HepG2 (cell line): ENCODE measurements at regions not wholly inside any gene's neighbourhood (a gene's known extent, or its start where the extent isn't known, plus 50 kb on each side); places are given as distances from the start of the nearest gene placed in this dataset.

Experiments
- ATAC-seq: fragments of 200-7000 bp; cut with Tn5 transposase; 3 replicates; pipeline ENCODE4 v1.9.1; 2020; ENCODE audit warnings: mild to moderate bottlenecking, moderate library complexity
- BruUV-seq: library from RNA; stranded (reverse); fragments of 400-500 nt; replicated peaks from 2 replicates; lab custom pipeline; 2021; lab: Mats Ljungman, UMichigan
- CTCF ChIA-PET: fragments of 300-600 bp; formaldehyde crosslinking; extraction: SDS; loops from one replicate; lab custom pipeline; 2021; ENCODE audit warnings: low total read pairs, inconsistent platforms, low intra/inter-chr PET ratio; lab: Yijun Ruan, JAX
- POLR2A ChIA-PET: fragments of 350-600 bp; sonication (Branson Sonifier 250); formaldehyde crosslinking; loops from one replicate; lab custom pipeline; 2020; ENCODE audit warnings: antibody characterized with exemption, inconsistent platforms; lab: Yijun Ruan, JAX
- DNase-seq: peaks from one replicate; pipeline ENCODE4 v3.0.0-alpha.2; 2015; ENCODE audit warnings: low spot score
- FAIRE-seq: peaks from 3 replicates; lab custom pipeline; 2011; peaks lifted over from hg19 to GRCh38; lab: Jason Lieb, UNC
- H2AFZ ChIP-seq: one replicate; pipeline ENCODE4 v1.6.1; 2011; ENCODE audit warnings: low read length, inconsistent platforms
- H3K27ac ChIP-seq: fragments of 300-600 bp; 3 replicates; pipeline ENCODE4 v1.8.0; 2011; ENCODE audit warnings: mixed run types, mild to moderate bottlenecking, mixed read lengths, low read length, inconsistent platforms; ENCODE audit not compliant: insufficient read depth; ENCODE audit errors: extremely low read length
- H3K27me3 ChIP-seq, 2 experiments: fragments of 200-600 bp in 1 of 2; 2 replicates in 1 of 2; 3 replicates in 1 of 2; pipeline versions ENCODE4 v1.6.0 to v1.8.0; 2011; ENCODE audit warnings: low read length in 2 of 2, mild to moderate bottlenecking in 2 of 2, moderate library complexity in 2 of 2, inconsistent platforms in 1 of 2; ENCODE audit not compliant: insufficient read depth in 2 of 2, control insufficient read depth in 1 of 2
- H3K36me3 ChIP-seq, 2 experiments: fragments of 200-600 bp in 1 of 2; replicated peaks in 1 of 2; 2 replicates in 1 of 2; 3 replicates in 1 of 2; pipeline versions ENCODE4 v1.5.1 to v1.8.0; 2011; ENCODE audit warnings: low read length in 2 of 2, inconsistent platforms in 1 of 2; ENCODE audit not compliant: insufficient read depth in 2 of 2, control insufficient read depth in 1 of 2
- H3K4me1 ChIP-seq: 2 replicates; pipeline ENCODE4 v1.5.1; 2012; ENCODE audit warnings: low read length, inconsistent platforms; ENCODE audit not compliant: insufficient read depth
- H3K4me2 ChIP-seq: 2 replicates; pipeline ENCODE4 v1.6.0; 2011; ENCODE audit warnings: low read depth, low read length, inconsistent platforms
- H3K4me3 ChIP-seq, 3 experiments: fragments of 200-600 bp in 1 of 3; sonication (generic), shearing (Covaris generic) in 1 of 3; replicated peaks in 1 of 3; 2 replicates each; pipeline ENCODE4 v1.5.1; 2011 to 2016; ENCODE audit warnings: low read length in 3 of 3, inconsistent platforms in 2 of 3, low read depth in 2 of 3, mild to moderate bottlenecking in 2 of 3, control low read depth in 1 of 3, mixed read lengths in 1 of 3; ENCODE audit not compliant: insufficient read depth in 1 of 3
- H3K79me2 ChIP-seq: one replicate; pipeline ENCODE4 v1.6.1; 2011; ENCODE audit warnings: low read length, inconsistent platforms; ENCODE audit not compliant: insufficient read depth
- H3K9ac ChIP-seq: 2 replicates; pipeline ENCODE4 v1.6.0; 2011; ENCODE audit warnings: mild to moderate bottlenecking, low read depth, low read length, inconsistent platforms; ENCODE audit not compliant: insufficient read depth
- H3K9me3 ChIP-seq: 2 replicates; pipeline ENCODE4 v1.5.1; 2012; ENCODE audit warnings: mild to moderate bottlenecking, low read length
- H4K20me1 ChIP-seq: 2 replicates; pipeline ENCODE4 v1.6.0; 2011; ENCODE audit warnings: inconsistent platforms, mild to moderate bottlenecking, low read length, moderate library complexity; ENCODE audit not compliant: insufficient read depth
- AKAP8 ChIP-seq: sonication (generic); formaldehyde crosslinking; IDR thresholded peaks from 2 replicates; pipeline ENCODE4 v1.5.1; 2020; ENCODE audit warnings: mild to moderate bottlenecking, missing genetic modification reagents
- CHD4 ChIP-seq: fragments of 200-600 bp; sonication (generic); IDR thresholded peaks from 2 replicates; pipeline ENCODE4 v1.7.0; 2017; ENCODE audit warnings: mild to moderate bottlenecking, low read length, borderline replicate concordance
- FOXA1 ChIP-seq, 2 experiments: fragments of 450-650 bp in 1 of 2; sonication (generic) in 1 of 2; formaldehyde crosslinking in 1 of 2; IDR thresholded peaks; 2 replicates each; pipeline versions ENCODE4 v1.4.0 to v1.6.1; 2016 to 2020; ENCODE audit warnings: missing genetic modification reagents in 1 of 2
- NCOA2 ChIP-seq: sonication (generic); formaldehyde crosslinking; IDR thresholded peaks from 2 replicates; pipeline ENCODE4 v1.8.0; 2022; ENCODE audit warnings: inconsistent platforms
- NFKB2 ChIP-seq: sonication (generic); formaldehyde crosslinking; IDR thresholded peaks from 2 replicates; pipeline ENCODE4 v1.4.0; 2020; ENCODE audit warnings: missing genetic modification reagents, borderline replicate concordance
- RBM39 ChIP-seq: fragments of 200-400 bp; formaldehyde crosslinking; IDR thresholded peaks from one replicate; pipeline ENCODE4 v1.6.1; 2018; ENCODE audit warnings: antibody characterized with exemption, mild to moderate bottlenecking, low read depth, low read length; ENCODE audit not compliant: poor library complexity, severe bottlenecking
- ZBTB8A ChIP-seq: sonication (generic); formaldehyde crosslinking; IDR thresholded peaks from 2 replicates; pipeline ENCODE4 v1.4.0; 2020; ENCODE audit warnings: mild to moderate bottlenecking, low read depth, missing genetic modification reagents, borderline replicate concordance
- ZNF180 ChIP-seq: sonication (generic); formaldehyde crosslinking; IDR thresholded peaks from 2 replicates; pipeline ENCODE4 v1.4.0; 2020; ENCODE audit warnings: low read depth, missing genetic modification reagents, borderline replicate concordance
- ZNF232 ChIP-seq: sonication (generic); formaldehyde crosslinking; IDR thresholded peaks from 2 replicates; pipeline ENCODE4 v1.4.0; 2020; ENCODE audit warnings: missing genetic modification reagents, borderline replicate concordance
- ZNF329 ChIP-seq: sonication (generic); formaldehyde crosslinking; IDR thresholded peaks from 2 replicates; pipeline ENCODE4 v1.9.0; 2021; ENCODE audit warnings: low read depth, mild to moderate bottlenecking, missing genetic modification reagents
- ZNF33A ChIP-seq: sonication (generic); formaldehyde crosslinking; IDR thresholded peaks from 2 replicates; pipeline ENCODE4 v1.5.1; 2020; ENCODE audit warnings: missing genetic modification reagents, mild to moderate bottlenecking, moderate library complexity, borderline replicate concordance
- ZNF572 ChIP-seq: sonication (generic); formaldehyde crosslinking; IDR thresholded peaks from 2 replicates; pipeline ENCODE4 v1.5.1; 2020; ENCODE audit warnings: mild to moderate bottlenecking, missing genetic modification reagents
- ZSCAN25 ChIP-seq: sonication (generic); formaldehyde crosslinking; IDR thresholded peaks from 2 replicates; pipeline ENCODE4 v1.8.0; 2022; ENCODE audit warnings: mild to moderate bottlenecking, missing genetic modification reagents
- WGBS: methylation state at CpG from one replicate; pipeline ENCODE4 v1.1.6; 2017; ENCODE audit warnings: low lambda C conversion rate; 5-methylcytosine and 5-hydroxymethylcytosine counted together
- in situ Hi-C: cut with HindIII; loops from 2 replicates; pipeline ENCODE4 v1.10.0; 2017; ENCODE audit warnings: low pct_unique_long_range_greater_than_20kb; ENCODE audit not compliant: extremely low pct_ligation_motif_present
- intact Hi-C: fragments of 100-400 bp; cut with micrococcal nuclease; formaldehyde crosslinking; loops from one replicate; pipeline ENCODE4 v1.10.0; 2022; ENCODE audit not compliant: unreplicated experiment
- TF ChIP-seq, protein P1 (sequence below): sonication (generic); formaldehyde crosslinking; IDR thresholded peaks from 2 replicates; pipeline ENCODE4 v1.5.1; 2020; ENCODE audit warnings: missing genetic modification reagents, mild to moderate bottlenecking, borderline replicate concordance
- TF ChIP-seq, protein P2 (sequence below): sonication (generic); formaldehyde crosslinking; IDR thresholded peaks from 2 replicates; pipeline ENCODE4 v1.4.0; 2020; ENCODE audit warnings: mild to moderate bottlenecking, missing genetic modification reagents

DNA sequence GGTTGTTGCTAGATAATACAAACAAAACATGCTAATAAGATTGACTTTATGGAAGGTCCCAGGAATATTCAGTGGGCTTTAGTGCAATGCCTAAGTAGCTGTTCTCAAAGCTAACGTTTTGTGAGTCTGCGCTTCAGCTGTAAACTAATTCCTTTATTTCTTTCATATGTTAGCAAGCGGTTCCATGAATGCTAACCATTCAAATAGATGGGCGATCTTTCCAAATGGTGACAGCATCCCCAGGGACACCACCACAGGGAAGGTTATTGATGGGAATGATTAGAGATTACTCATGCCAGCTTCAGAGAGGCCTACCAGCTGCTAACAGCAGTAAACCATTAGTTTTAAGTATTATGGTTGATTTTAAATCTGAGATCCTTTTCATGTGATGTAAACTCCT lies 405.7 kb upstream of the MCTP2 start:
- Histone ChIP-seq H3K36me3 (no peaks in the 10 kb centered on the region), H3K9me3 (no peaks in the 10 kb centered on the region), H3K79me2 (no peaks in the 10 kb centered on the region), H3K4me1 (no peaks in the 10 kb centered on the region), H3K4me3 (no peak overlapping the region), H3K27ac (no peak overlapping the region), H3K4me2 (no peak overlapping the region), H2AFZ (no peak overlapping the region), H3K27me3 (no peaks in the 10 kb centered on the region; a peak in 2 of 5 replicates), H3K9ac (no peak overlapping the region), H4K20me1 (no peaks in the 10 kb centered on the region)
- no TSS peak for BruUV-seq
- intact Hi-C loops (no loop called here), in situ Hi-C loops (no loop called here)
- no peak for DNase-seq
- ChIA-PET CTCF (no interaction called here), POLR2A (no interaction called here)
- 31% methylated on average over 4 of the region's 4 CpGs for WGBS
- no peak for FAIRE-seq
- TF ChIP-seq ZBTB8A (CRISPR knock-in tag) (no peak), ZNF180 (CRISPR knock-in tag) (no peak), ZNF232 (CRISPR knock-in tag) (no peak)
- no peak for ATAC-seq

DNA sequence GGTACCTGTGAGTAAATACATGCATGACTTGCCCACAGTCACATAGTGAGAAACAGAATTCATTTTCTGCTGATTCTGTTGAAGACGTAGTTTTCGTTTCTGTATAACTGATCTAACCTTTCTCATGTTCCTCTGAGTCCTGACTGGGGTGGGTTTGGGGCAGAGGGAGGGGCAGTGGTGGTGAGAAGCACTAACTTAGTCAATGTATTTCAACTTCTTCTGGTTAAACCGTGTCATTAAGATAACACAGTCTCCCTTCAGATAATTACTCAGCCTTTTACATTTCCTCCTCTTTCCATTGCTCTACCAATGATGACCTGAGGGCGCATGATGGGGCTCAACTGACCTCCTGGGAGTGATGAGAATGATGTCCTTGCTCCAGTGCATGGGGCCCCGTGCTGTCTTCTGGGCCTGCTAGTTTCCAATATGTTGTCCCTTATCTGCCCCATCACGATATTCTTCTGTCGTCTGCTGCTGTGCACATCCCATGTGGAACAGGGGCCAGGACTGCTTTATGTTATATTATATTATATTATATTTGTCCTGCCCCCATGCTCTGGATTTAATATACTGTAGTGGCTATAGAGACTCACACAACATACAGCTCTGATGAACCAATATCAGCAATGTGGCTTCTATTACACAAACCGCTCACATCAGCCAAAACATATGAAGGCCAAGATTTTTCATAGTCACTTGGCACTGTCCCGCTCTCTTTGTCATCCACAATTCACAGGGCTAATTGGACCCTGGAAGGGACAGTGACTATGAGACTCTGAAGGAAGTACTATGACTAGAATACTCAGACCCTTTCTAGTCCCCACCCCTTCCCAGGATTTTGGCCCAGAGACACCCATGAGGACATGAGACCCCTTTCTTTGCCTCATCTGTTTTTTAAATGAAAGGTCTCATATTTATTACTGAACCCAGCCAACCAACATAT lies 407.1 kb upstream of the MCTP2 start:
- Histone ChIP-seq H3K36me3 (no peaks in the 10 kb centered on the region), H3K27ac (no peak overlapping the region), H4K20me1 (no peaks in the 10 kb centered on the region), H3K4me2 (no peak overlapping the region), H3K9ac (no peak overlapping the region), H3K79me2 (no peaks in the 10 kb centered on the region), H3K9me3 (no peaks in the 10 kb centered on the region), H3K4me3 (no peak overlapping the region), H3K4me1 (no peaks in the 10 kb centered on the region), H3K27me3 (no peaks in the 10 kb centered on the region; a peak in 2 of 5 replicates), H2AFZ (no peak overlapping the region)
- intact Hi-C loops: no loop called here
- in situ Hi-C loops: no loop called here
- no peak for FAIRE-seq
- ATAC-seq: no peak
- WGBS: 50% methylated on average over 7 of the region's 9 CpGs
- POLR2A ChIA-PET: no interaction called here
- DNase-seq: no peak
- no TSS peak for BruUV-seq
- CTCF ChIA-PET: no interaction called here
- no peak for TF ChIP-seq ZNF572 (CRISPR knock-in tag)
- no peak for TF ChIP-seq ZNF329 (CRISPR knock-in tag)
- no peak for TF ChIP-seq NCOA2 (CRISPR knock-in tag)
- TF ChIP-seq, protein P1, sequence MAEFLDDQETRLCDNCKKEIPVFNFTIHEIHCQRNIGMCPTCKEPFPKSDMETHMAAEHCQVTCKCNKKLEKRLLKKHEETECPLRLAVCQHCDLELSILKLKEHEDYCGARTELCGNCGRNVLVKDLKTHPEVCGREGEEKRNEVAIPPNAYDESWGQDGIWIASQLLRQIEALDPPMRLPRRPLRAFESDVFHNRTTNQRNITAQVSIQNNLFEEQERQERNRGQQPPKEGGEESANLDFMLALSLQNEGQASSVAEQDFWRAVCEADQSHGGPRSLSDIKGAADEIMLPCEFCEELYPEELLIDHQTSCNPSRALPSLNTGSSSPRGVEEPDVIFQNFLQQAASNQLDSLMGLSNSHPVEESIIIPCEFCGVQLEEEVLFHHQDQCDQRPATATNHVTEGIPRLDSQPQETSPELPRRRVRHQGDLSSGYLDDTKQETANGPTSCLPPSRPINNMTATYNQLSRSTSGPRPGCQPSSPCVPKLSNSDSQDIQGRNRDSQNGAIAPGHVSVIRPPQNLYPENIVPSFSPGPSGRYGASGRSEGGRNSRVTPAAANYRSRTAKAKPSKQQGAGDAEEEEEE: no peak
- TF ChIP-seq CHD4: no peak
- no peak for TF ChIP-seq AKAP8
- no peak for TF ChIP-seq ZNF33A (CRISPR knock-in tag)
- TF ChIP-seq ZSCAN25: no peak
- TF ChIP-seq RBM39: no peak
- no peak for TF ChIP-seq FOXA1 (IDR thresholded peaks at IDR 0.05)
- no peak for TF ChIP-seq FOXA1 (CRISPR knock-in tag; IDR thresholded peaks at IDR 0.05)
- TF ChIP-seq, protein P2, sequence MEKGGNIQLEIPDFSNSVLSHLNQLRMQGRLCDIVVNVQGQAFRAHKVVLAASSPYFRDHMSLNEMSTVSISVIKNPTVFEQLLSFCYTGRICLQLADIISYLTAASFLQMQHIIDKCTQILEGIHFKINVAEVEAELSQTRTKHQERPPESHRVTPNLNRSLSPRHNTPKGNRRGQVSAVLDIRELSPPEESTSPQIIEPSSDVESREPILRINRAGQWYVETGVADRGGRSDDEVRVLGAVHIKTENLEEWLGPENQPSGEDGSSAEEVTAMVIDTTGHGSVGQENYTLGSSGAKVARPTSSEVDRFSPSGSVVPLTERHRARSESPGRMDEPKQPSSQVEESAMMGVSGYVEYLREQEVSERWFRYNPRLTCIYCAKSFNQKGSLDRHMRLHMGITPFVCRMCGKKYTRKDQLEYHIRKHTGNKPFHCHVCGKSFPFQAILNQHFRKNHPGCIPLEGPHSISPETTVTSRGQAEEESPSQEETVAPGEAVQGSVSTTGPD (CRISPR knock-in tag): no peak
- TF ChIP-seq NFKB2: no peak
